ENCODE measurements at regions not wholly inside any gene's neighbourhood (a gene's known extent, or its start where the extent isn't known, plus 50 kb on each side); places are given as distances from the start of the nearest gene placed in this dataset.

- no peaks in the 10 kb centered on the region for H3K36me3 Mint-ChIP-seq
- H3K27ac Mint-ChIP-seq, result no peak overlapping the region
- ATAC-seq (no peak), DNase-seq (no peak)
- H3K4me1 Mint-ChIP-seq, result peaks cover 0 to 8% (median 4%) of the 10 kb centered on the region in 4 donors
- H3K9me3 Mint-ChIP-seq, result no peaks in the 10 kb centered on the region
- no peak overlapping the region for H3K4me3 Mint-ChIP-seq
- POLR2A ChIA-PET, result no interaction called here
- peaks cover 6 to 31% (median 21%) of the 10 kb centered on the region in 5 donors for H3K27me3 Mint-ChIP-seq
Observed at GRCh38 chr11:31940371-31941037, 129.4 kb upstream of the PAX6 start.

GRCh38 chr11:31939004-31939403 lies 127.9 kb upstream of the PAX6 start:
- Mint-ChIP-seq H3K27me3 (peaks cover 5 to 31% (median 23%) of the 10 kb centered on the region in 5 donors), H3K4me1 (peaks cover 0 to 8% (median 4%) of the 10 kb centered on the region in 4 donors), H3K36me3 (no peaks in the 10 kb centered on the region), H3K9me3 (no peaks in the 10 kb centered on the region), H3K27ac (no peak overlapping the region), H3K4me3 (no peak overlapping the region)
- POLR2A ChIA-PET, result no interaction called here
- DNase-seq, result no peak
- no peak for ATAC-seq

- DNase-seq (no peak), ATAC-seq (no peak)
- peaks cover 12 to 50% (median 30%) of the 10 kb centered on the region in 5 donors for H3K27me3 Mint-ChIP-seq
- H3K27ac Mint-ChIP-seq, result no peak overlapping the region
- no peaks in the 10 kb centered on the region for H3K36me3 Mint-ChIP-seq
- peaks cover 0 to 3% (median 0%) of the 10 kb centered on the region in 4 donors for H3K4me1 Mint-ChIP-seq
- POLR2A ChIA-PET, result no interaction called here
- H3K9me3 Mint-ChIP-seq, result no peaks in the 10 kb centered on the region
- H3K4me3 Mint-ChIP-seq, result no peak overlapping the region
Observed at GRCh38 chr11:31936312-31936711, 125.2 kb upstream of the PAX6 start.

GRCh38 chr11:31932879-31933278 lies 121.8 kb upstream of the PAX6 start:
- Mint-ChIP-seq H3K27ac (no peak overlapping the region), H3K4me1 (peaks cover 0 to 3% (median 0%) of the 10 kb centered on the region in 4 donors), H3K36me3 (no peaks in the 10 kb centered on the region), H3K27me3 (peaks cover 12 to 39% (median 24%) of the 10 kb centered on the region in 5 donors), H3K9me3 (no peaks in the 10 kb centered on the region), H3K4me3 (no peak overlapping the region)
- ATAC-seq, result no peak
- no peak for DNase-seq
- POLR2A ChIA-PET, result interaction anchor here (0.5 kb wide), 1 partner anchor 257 kb away, joined by 4 read pairs; no protein-coding TSS in a partner anchor

GRCh38 chr11:31927982-31928381 lies 116.9 kb upstream of the PAX6 start:
- ATAC-seq, result no peak
- DNase-seq, result no peak
- Mint-ChIP-seq H3K4me3 (no peak overlapping the region), H3K4me1 (no peaks in the 10 kb centered on the region), H3K27me3 (peaks cover 5 to 19% (median 13%) of the 10 kb centered on the region in 5 donors), H3K9me3 (no peaks in the 10 kb centered on the region), H3K36me3 (no peaks in the 10 kb centered on the region), H3K27ac (no peak overlapping the region)
- POLR2A ChIA-PET, result no interaction called here

GRCh38 chr11:31926816-31927528 lies 115.8 kb upstream of the PAX6 start:
- no peak overlapping the region for H3K27ac Mint-ChIP-seq
- H3K36me3 Mint-ChIP-seq, result no peaks in the 10 kb centered on the region

GRCh38 chr11:31926106-31926505 lies 115.0 kb upstream of the PAX6 start:
- Mint-ChIP-seq H3K9me3 (no peaks in the 10 kb centered on the region), H3K27me3 (peaks cover 9 to 24% (median 11%) of the 10 kb centered on the region in 5 donors), H3K36me3 (no peaks in the 10 kb centered on the region), H3K27ac (no peak overlapping the region), H3K4me3 (no peak overlapping the region), H3K4me1 (no peaks in the 10 kb centered on the region)
- no peak for DNase-seq
- ATAC-seq, result no peak
- POLR2A ChIA-PET, result no interaction called here

More at GRCh38 chr11:31926816-31927528, 115.8 kb upstream of the PAX6 start:
- Mint-ChIP-seq H3K27me3 (peaks cover 8 to 23% (median 13%) of the 10 kb centered on the region in 5 donors), H3K4me3 (no peak overlapping the region), H3K9me3 (no peaks in the 10 kb centered on the region), H3K4me1 (no peaks in the 10 kb centered on the region)
- ATAC-seq, result no peak
- DNase-seq, result no peak
- POLR2A ChIA-PET, result no interaction called here

GRCh38 chr11:31922450-31922849 lies 111.3 kb upstream of the PAX6 start:
- Mint-ChIP-seq H3K9me3 (peaks cover 0 to 4% (median 0%) of the 10 kb centered on the region in 9 donors), H3K4me1 (no peaks in the 10 kb centered on the region), H3K4me3 (no peak overlapping the region), H3K36me3 (no peaks in the 10 kb centered on the region), H3K27me3 (peaks cover 8 to 49% (median 11%) of the 10 kb centered on the region in 5 donors), H3K27ac (no peak overlapping the region)
- POLR2A ChIA-PET, result no interaction called here
- DNase-seq (no peak), ATAC-seq (no peak)

GRCh38 chr11:31921081-31921480 lies 110.0 kb upstream of the PAX6 start:
- POLR2A ChIA-PET, result interaction anchor here (0.7 kb wide), 1 partner anchor 711 kb away, joined by 4 read pairs; no protein-coding TSS in a partner anchor
- ATAC-seq (no peak), DNase-seq (no peak)
- Mint-ChIP-seq H3K9me3 (peaks cover 0 to 4% (median 0%) of the 10 kb centered on the region in 9 donors), H3K27ac (no peak overlapping the region), H3K4me1 (no peaks in the 10 kb centered on the region), H3K36me3 (no peaks in the 10 kb centered on the region), H3K27me3 (peaks cover 5 to 63% (median 14%) of the 10 kb centered on the region in 5 donors), H3K4me3 (no peak overlapping the region)

- H3K27ac Mint-ChIP-seq, result no peak overlapping the region
- H3K4me1 Mint-ChIP-seq, result no peaks in the 10 kb centered on the region
- POLR2A ChIA-PET, result no interaction called here
- H3K9me3 Mint-ChIP-seq, result peaks cover 0 to 4% (median 0%) of the 10 kb centered on the region in 9 donors
- DNase-seq, result no peak
- ATAC-seq, result no peak
- H3K27me3 Mint-ChIP-seq, result peaks cover 7 to 82% (median 31%) of the 10 kb centered on the region in 5 donors
- H3K4me3 Mint-ChIP-seq, result no peak overlapping the region
- H3K36me3 Mint-ChIP-seq, result no peaks in the 10 kb centered on the region
Observed at GRCh38 chr11:31919175-31919574, 108.1 kb upstream of the PAX6 start.

GRCh38 chr11:31915867-31916266 lies 104.7 kb upstream of the PAX6 start:
- POLR2A ChIA-PET, result no interaction called here
- no peak for ATAC-seq
- Mint-ChIP-seq H3K9me3 (peaks cover 0 to 7% (median 0%) of the 10 kb centered on the region in 9 donors), H3K27me3 (peaks cover 7 to 70% (median 28%) of the 10 kb centered on the region in 5 donors), H3K27ac (no peak overlapping the region), H3K4me3 (no peak overlapping the region), H3K4me1 (no peaks in the 10 kb centered on the region), H3K36me3 (no peaks in the 10 kb centered on the region)
- DNase-seq, result no peak

GRCh38 chr11:31913985-31914384 lies 102.9 kb upstream of the PAX6 start:
- no peaks in the 10 kb centered on the region for H3K36me3 Mint-ChIP-seq
- H3K4me3 Mint-ChIP-seq, result no peak overlapping the region
- DNase-seq (no peak), ATAC-seq (no peak)
- H3K9me3 Mint-ChIP-seq, result peaks cover 0 to 7% (median 1%) of the 10 kb centered on the region in 9 donors
- H3K27me3 Mint-ChIP-seq, result peaks cover 6 to 54% (median 23%) of the 10 kb centered on the region in 5 donors
- no peak overlapping the region for H3K27ac Mint-ChIP-seq
- H3K4me1 Mint-ChIP-seq, result no peaks in the 10 kb centered on the region
- POLR2A ChIA-PET, result no interaction called here

- Mint-ChIP-seq H3K36me3 (no peaks in the 10 kb centered on the region), H3K4me1 (no peaks in the 10 kb centered on the region), H3K27me3 (peaks cover 4 to 43% (median 17%) of the 10 kb centered on the region in 5 donors), H3K4me3 (no peak overlapping the region), H3K9me3 (peaks cover 0 to 5% (median 0%) of the 10 kb centered on the region in 9 donors), H3K27ac (no peak overlapping the region)
- POLR2A ChIA-PET, result no interaction called here
- DNase-seq (no peak), ATAC-seq (no peak)
Observed at GRCh38 chr11:31912808-31913207, 101.7 kb upstream of the PAX6 start.
